GM19467 (cell line): ENCODE measurements at regions not wholly inside any gene's neighbourhood (a gene's known extent, or its start where the extent isn't known, plus 50 kb on each side); places are given as distances from the start of the nearest gene placed in this dataset.
"Not testable (repeated sequence)": the region's sequence is repeated elsewhere in the genome, so short reads cannot be mapped to it uniquely, and the experiment has no call there.

Experiments
- ATAC-seq: cut with Tn5 transposase; IDR thresholded peaks from one replicate; pipeline ENCODE4 v1.9.1; 2021; ENCODE audit warnings: mild to moderate bottlenecking, moderate library complexity; ENCODE audit not compliant: unreplicated experiment

DNA sequence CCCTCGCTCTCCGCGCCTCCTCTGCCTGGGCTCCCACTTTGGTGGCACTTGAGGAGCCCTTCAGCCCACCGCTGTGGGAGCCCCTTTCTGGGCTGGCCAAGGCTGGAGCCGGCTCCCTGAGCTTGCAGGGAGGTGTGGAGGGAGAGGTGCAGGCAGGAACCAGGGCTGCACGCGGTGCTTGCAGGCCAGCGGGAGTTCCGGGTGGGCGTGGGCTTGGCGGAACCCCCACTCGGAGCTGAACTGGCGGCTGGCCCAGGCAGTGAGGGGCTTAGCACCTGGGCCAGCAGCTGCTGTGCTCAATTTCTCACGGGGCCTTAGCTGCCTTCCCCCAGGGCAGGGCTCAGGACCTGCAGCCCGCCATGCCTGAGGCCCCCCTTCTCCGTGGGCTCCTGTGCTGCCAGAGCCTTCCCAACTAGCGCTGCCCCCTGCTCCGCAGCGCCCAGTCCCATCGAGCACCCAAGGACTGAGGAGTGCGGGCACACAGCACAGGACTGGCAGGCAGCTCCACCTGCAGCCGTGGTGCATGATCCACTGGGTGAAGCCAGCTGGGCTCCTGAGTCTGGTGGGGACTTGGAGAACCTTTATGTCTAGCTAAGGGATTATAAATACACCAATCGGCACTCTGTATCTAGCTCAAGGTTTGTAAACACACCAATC lies 200.2 kb upstream of the RIMS1 start:
- not testable (repeated sequence) for ATAC-seq

DNA sequence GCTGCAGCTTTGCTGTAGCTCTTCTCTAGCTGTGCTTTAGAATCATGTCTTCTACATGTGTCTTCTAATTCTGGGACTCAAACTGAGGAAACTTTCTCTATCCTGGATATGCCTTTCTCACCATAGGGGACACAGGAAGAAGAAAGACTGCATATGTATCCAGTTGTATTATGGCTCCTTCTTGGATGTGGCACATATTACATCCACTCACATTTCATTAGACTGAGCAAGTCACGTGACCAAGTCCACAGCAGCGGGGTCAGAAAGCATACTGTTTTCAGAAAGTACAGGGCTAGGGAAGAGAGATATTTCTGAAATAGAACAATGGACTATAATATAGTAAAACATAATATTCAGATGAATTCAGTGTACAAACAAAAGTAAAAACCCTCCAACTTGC lies 187.6 kb upstream of the RIMS1 start:
- ATAC-seq, result no peak

DNA sequence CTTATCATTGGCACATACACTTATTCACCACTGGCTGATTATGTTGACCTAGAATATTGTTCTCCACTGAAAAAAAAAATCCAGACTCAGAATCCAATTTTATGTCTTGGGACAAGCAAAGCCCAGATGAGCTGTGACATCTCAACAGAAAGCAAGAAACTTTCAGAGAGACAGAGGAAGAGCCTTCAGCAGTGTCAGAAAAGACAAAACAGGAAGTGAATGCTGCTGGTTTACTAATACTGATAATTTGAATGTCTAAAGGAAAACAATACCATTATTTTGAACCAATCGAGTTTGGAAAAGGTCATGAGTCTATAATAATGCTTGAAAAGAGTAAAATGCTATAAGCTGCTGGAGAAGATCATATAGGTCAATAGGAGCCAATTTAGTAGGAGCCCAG lies 179.8 kb upstream of the RIMS1 start:
- ATAC-seq, result peak; percentile 83

DNA sequence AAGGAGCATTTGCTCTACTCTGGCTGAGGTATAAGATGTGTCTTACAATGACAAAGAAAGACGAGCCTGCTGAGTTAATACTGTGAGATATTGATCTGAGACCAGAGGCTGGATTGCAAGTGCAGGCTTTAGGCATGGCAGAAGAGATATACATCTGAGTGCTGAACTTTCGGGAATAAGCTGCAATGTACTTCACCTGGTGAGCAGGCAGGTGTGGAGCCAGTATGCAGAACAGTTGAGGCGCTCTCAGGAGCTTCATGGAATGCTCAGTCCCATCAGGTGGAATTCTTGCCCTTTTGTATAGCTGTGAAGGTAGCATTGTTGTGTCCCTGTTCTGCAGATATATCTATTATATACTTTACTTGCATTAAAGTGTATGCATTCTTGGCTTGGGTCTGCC lies 179.3 kb upstream of the RIMS1 start:
- ATAC-seq, result peak; percentile 15

DNA sequence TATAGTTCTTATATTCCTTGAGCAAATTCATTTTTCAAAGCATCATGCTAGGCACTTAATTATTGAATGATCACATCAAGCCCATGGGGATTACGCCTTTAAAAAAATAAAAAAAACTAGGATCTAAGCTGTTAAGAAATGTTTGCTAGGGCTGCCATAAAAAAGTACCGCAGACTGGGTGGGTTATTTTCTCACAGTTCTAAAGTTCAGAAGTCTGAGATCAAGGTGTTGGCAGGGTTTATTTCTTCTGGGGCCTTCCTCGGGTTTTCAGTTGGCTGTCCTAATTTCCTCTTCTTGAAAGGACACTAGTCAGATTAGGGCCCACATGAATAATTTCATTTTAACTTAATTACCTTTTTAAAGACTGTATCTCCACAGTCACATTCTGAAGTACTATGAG lies 165.6 kb upstream of the RIMS1 start:
- no peak for ATAC-seq

DNA sequence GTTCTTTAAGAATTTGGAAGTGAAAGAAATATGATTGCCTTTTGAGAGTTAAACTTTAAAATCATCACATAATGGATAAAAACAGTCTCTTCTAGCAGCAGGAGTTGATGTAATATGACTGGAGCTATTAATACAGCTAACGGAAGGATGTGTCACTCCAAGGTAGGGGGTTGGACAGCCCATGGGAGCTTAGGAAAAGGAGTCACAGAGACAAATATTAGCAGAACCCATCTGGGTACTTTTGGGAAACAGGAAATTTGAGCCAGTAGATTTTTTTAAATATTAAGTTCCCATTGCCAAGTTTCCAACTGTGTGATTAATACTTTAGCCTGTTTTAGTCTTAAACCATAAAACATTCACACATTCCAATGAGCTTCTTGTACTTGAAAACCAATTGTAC lies 164.7 kb upstream of the RIMS1 start:
- ATAC-seq, result no peak

DNA sequence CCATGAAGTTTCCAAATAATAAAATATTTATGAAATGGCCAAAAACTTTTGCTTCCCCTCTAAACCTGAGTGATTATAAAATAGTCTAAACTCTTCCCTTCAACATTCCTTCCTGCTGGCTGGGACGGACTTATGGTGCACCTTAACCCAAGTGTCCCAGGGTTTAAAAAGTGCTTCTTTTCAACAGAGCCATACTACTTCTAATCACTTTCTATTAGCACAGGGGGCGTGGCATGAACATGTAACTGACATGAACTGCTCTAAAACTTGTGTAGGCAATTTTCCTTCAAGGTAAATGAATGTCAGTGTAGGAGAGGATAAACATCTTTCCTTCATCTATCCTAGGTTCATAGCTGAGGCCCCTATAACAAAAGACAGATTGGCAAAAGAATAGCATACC lies 163.6 kb upstream of the RIMS1 start:
- ATAC-seq, result no peak

DNA sequence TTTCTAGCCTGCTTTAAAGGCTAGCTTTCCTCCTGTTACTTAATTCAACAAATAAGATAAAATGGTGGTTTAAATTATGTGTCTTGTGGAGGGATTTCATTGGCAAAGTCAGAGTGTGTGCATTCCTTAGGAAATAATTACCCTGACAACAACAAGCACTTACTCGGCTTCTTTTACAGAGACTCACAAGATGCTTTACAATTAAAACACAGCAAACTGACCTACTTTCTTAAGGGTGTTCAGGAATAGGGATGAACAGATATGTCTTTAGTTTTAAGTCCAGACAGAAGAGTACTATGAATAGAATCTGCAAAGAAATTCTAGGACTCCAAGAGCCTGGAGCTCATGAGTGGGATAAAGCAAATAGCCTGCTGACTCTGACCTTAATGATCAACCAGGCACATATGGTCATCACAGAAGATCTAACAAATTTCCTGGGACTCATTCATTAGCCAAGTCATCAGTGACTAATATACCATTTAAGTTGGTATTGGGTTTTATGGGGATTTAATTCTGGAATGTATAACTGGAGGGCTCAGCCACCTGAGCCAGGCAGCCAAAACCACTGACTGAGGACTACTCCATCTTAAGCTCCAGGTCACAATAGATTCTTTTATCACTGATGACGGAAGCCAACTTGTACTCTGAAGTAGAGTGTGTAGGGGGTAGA lies 161.8 kb upstream of the RIMS1 start:
- no peak for ATAC-seq

DNA sequence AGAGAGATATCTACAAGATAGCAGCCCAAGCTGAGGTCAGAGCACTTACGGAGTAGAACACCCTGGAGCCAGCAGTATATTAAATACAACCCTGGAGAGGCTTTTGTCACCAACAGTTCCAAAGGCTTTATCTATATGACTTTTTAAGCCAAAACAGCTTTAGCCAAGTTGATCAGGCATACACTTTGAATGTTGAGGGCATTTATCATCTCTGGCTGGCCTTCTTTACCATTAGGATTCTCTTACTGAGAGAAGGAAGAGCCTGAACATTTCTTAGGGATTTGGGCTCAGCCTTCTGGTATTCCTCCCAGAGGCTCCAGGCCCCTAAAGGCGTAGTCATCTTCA lies 161.3 kb upstream of the RIMS1 start:
- ATAC-seq, result no peak

DNA sequence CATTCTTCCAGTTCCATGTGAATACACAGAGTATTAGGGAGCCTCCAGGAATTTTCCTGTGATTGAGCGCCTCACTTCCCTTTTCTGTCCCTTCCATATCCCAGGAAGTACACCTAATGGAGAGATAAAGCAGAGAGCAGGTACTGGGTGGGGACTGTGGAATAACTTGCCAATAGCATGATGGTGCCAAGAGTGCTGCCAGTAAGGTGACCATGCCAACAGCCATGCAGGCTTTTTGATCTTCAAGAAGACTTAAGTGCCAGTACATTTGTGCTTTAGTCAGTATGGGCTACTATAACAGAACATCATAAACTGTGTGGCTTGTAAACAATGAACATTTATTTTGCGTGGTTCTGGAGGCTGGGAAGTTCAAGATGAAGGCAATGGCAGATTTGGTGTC lies 160.2 kb upstream of the RIMS1 start:
- no peak for ATAC-seq

DNA sequence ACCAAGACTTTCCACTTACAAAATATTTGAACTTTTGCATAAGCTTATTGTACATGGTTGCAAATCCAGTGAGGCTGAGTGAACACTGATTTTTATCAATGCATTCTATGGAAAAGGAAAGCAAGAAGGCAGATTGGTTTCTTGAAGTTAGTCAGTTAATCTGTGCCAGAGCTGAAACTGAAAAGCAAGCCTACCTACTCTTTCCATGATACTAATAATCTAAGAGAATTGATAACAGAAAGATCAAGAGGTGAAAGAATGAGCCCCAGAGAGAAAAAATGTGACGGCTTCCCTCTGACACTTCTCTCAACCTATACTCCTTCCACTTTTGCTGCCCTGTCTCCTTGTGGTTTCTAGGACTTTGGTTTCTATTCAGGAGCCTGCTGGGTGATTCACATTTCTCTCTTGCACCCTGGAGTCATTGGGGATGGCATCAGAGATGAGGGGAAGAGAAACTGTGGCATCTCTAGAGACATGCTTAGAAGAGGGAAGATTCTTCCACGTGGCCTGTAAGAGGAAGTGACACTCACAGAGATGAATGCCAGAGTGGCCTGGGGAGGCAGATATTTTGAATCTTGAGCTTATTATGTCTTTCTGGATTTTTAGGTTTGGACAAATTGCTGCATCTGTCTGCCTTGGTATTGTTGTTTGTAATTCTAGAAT lies 158.6 kb upstream of the RIMS1 start:
- peak; percentile 84 for ATAC-seq

DNA sequence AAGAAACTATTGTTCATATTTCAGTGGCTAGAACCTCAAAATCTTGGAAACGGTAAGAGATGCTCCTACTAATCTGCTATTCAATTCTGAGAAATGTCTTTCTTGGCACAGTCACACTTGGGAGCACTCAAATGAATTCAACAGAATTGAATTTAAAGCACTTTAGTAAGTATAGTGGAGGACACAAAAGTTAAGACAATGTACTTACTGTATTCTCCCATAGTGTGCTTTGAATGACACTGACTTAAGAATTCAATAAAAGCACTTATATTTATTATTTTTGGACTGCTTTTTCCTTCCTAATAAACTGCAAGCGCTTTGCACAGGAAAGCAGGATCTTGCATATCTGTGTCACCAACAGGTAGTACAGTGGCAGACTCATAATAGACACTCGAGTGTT lies 156.1 kb upstream of the RIMS1 start:
- ATAC-seq, result no peak

DNA sequence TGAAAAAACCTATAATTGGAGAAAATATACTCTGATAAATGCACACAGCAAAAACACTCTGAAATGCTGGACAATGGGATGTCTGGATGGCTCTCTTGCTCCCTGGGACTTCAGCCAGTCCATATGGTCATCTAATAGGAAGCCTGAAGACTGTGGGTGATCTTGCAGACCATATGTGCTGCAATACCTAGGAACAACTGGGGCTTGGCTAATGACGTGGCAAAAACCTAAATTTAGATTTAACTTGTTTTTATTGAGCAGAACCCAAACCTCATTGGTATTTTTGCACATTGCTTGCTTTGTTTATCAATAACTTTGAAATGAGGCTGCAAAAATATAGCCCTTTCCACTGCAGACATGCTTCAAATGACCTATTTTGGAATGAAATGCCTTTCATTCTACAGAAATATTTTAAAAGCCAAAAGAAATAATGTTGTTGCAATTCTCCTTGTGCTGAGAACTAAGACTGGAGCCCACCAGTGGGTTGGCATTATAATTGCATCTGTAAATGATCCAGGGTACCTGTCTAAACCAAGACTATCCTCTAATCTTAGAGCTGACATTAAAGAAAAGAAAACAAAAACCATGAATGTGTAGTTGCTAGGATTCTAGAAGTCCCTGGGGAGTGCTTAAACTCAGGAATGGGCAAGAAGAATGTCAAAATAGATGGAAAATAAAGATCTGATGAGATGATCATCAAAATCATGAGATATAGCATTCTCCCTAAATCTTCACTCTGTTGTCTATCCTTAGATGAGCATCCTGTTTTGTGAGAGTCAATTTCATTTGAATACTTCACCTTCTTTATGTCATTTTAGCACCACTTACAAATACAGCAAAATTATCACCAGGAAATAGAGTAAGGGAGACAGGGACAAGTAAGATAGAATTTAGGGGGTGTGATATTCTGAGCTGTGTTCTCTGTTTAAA lies 152.1 kb upstream of the RIMS1 start:
- ATAC-seq, result no peak

DNA sequence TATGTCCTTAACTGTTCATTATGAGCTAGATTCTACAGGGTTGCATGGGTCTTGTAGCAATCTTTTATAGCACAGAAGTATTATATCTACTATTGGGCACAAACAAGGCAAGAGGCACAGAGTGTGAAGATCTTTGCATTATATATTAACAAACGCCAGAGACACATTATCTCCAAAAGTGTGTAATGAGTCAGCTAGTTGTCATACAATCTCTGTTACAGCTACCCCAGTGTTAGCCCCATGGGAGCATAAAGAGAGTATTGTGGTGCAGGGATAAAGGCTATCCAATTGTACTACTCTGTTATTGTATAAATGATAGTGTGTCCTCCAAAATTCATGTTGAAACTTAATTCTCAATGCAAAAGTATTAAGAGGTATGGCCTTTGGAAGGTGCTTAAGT lies 148.4 kb upstream of the RIMS1 start:
- no peak for ATAC-seq

DNA sequence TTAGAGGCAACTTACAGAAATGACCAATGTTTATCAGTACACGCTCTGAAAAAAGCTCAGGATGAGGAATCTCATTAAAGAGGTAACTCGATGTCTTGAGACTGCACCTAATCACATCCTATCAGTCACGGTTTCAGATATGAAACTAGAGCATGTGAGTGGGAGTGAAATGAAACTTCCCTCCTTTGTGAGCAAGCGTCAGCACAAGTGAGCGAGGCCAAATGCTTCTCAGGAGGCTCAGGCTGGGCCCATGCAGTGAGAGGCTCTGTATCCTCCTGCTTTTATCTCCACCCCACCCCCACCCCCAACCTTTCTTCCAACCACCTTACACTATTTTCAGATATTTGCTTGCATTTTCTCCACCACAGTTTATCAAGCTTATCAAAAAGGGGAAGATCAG lies 140.8 kb upstream of the RIMS1 start:
- peak; percentile 59 for ATAC-seq

DNA sequence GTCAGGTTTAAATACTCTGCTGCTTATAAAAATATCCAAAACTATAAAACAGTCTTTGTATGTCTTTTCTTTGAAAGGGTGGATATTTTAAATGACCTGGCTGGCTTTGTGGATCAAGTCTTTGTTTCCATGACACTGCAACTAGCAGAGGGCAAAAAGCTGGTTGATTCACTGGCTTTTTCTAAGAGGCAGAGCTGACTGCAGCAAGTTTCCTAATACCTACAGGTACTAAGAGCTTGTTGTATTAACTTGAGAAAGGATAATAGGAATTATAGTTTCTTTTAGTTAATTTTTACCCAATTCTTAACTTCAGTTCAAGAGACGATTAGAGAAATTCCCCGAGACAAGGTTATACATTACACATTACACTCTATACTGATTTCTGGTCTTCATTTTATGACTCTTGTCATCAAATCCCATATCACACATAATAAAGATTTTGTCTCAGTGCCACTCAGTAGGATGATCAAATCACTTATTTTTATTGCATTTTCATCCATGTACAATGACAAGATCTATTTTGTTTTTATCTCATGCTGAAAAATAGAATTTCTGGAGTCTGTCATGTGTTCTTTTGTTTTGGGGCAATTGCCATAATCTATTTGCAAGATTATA lies 120.1 kb upstream of the RIMS1 start:
- no peak for ATAC-seq

DNA sequence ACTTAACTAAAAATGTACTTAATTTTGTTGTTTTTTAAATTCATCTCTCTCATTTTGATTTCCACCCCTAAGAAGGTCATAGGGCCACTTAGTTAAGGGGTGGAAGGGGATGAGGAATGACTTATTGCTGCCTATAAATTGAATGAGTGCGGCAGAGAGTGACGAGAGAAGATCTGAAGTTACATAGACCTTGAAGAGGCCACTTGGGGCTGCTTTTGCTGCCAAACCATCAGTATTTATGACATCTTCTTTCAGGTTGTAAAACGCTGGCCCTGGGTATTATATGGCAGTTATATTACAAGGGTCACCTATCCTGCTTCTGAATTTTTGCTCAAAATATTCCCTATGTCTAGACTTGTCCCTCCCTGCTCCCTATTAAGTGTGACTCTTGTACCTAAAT lies 119.6 kb upstream of the RIMS1 start:
- ATAC-seq, result no peak

DNA sequence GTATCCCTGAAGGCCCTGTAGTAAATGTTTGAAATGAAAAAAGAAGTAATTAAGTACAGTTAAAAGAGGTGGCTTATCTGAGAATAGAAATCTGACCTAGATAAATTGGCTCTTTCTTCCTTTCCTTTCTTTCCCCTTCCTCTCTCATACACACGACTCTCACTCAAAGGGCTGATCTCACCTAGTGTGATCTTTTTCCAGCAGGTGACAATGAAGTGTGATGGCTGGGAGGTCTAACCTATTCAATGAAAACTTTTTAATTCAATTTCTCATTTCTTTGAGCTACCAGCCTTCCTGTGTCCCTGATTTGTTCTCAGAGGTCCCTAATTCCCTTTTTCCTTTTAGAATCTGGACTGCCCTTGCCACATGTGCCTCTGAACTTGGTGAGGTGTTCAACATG lies 118.0 kb upstream of the RIMS1 start:
- ATAC-seq, result no peak

DNA sequence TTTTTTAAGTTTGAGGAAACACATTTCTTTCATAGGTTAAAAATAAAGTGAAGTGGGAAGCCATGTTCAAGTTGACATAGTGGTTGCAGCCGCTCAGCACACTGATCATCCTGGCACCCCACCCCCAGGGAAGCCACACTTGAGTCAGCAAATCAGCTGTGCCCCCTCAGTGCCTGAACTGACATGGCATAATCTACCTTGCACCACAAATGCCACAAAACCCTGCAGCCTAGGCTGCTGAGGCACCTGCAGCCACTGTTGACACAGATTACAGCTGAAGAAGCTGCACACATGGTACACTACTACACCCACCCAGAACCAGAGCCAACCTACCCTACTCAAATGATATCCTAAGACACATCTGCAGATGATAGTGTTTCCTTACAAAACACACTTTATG lies 77.5 kb upstream of the RIMS1 start:
- no peak for ATAC-seq

DNA sequence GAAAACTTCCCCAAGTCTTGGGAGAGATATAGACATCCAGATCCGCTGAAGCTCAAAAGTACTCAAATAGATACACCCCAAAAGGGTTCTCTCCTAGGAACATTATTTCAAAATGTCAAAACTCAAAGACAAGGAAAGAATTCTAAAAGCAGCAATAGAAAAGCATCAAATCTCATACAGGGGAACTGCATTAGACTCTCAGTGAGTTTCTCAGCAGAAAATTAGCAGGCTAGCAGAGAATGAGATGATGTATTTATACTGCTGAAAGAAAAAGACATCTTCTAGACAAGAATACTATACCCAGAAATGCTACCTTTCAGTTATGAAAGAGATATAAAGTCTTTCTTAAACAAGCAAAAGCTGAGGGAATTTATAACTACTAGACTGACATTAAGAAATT lies 75.5 kb upstream of the RIMS1 start:
- no peak for ATAC-seq

DNA sequence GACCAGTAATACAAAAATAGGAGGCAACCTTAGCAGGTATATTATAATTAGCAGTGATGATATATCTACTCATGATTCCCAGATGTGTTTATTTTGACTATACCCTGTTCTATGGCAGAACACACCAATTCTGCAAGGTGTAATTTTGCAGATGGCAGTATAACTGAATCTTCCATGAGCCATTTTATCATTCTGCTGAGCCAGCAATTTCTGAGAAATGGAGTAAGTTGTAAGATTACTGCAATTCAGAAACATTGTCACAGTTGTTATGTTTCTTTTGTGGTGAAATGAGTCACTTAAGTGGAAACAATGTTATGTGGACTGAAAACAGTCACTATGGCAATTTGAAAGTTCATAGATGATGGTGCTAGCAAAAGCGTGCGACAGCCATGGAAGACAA lies 63.7 kb upstream of the RIMS1 start:
- no peak for ATAC-seq
